HCT116 (cell line): ENCODE measurements at regions not wholly inside any gene's neighbourhood (a gene's known extent, or its start where the extent isn't known, plus 50 kb on each side); places are given as distances from the start of the nearest gene placed in this dataset.

Experiments used
- ATAC-seq: fragments of 200-7000 bp; cut with Tn5 transposase; 2 replicates; pipeline ENCODE4 v1.9.1; 2020; ENCODE audit warnings: mild to moderate bottlenecking, moderate library complexity
- BruUV-seq: library from RNA; stranded (reverse); fragments of 400-500 nt; replicated peaks from 2 replicates; lab custom pipeline; 2021; lab: Mats Ljungman, UMichigan
- CTCF ChIA-PET: fragments of 300-600 bp; sonication (Branson Sonifier 250); formaldehyde crosslinking; loops from one replicate; lab custom pipeline; 2021; ENCODE audit warnings: antibody characterized with exemption; lab: Charles Lee
- POLR2A ChIA-PET: fragments of 300-600, 350-600 bp; sonication (Branson Sonifier 250); formaldehyde crosslinking; loops from one replicate; lab custom pipeline; 2021; ENCODE audit warnings: antibody characterized with exemption; lab: Charles Lee
- RAD21 ChIA-PET, 2 experiments: fragments of 300-600 bp; sonication (Branson Sonifier 250); formaldehyde crosslinking; loops; one replicate each; lab custom pipeline; 2023; ENCODE audit warnings: low total read pairs in 2 of 2; ENCODE audit not compliant: uncharacterized antibody in 2 of 2, unreplicated experiment in 2 of 2, low non-redundant PET in 1 of 2; lab: Charles Lee
- DNase-seq: peaks from one replicate; pipeline ENCODE4 v3.0.0-alpha.2; 2010; ENCODE audit warnings: low read depth, low spot score
- H2AFZ ChIP-seq: fragments of 200-600 bp; shearing (Covaris generic), sonication (generic); 2 replicates; pipeline ENCODE4 v1.6.1; 2017; ENCODE audit warnings: low read depth, mixed run types, mixed read lengths, antibody characterized with exemption, low read length; ENCODE audit not compliant: poor library complexity, severe bottlenecking
- H3K27ac ChIP-seq: 2 replicates; pipeline ENCODE4 v1.5.1; 2012; ENCODE audit warnings: low read depth, low read length
- H3K27me3 ChIP-seq: fragments of 200-600 bp; sonication (generic); 2 replicates; pipeline ENCODE4 v1.6.1; 2016; ENCODE audit warnings: mixed run types, low read length, mixed read lengths; ENCODE audit not compliant: insufficient read depth
- H3K36me3 ChIP-seq, 2 experiments: fragments of 200-500 bp in 1 of 2; fragments of 200-600 bp in 1 of 2; sonication (Bioruptor generic) in 1 of 2; sonication (generic) in 1 of 2; 2 replicates each; pipeline versions ENCODE4 v1.5.1 to v1.6.1; 2014 to 2016; ENCODE audit warnings: low read length in 2 of 2, inconsistent platforms in 1 of 2, mixed read lengths in 1 of 2, mixed run types in 1 of 2; ENCODE audit not compliant: insufficient read depth in 2 of 2, control insufficient read depth in 1 of 2
- H3K4me1 ChIP-seq, 2 experiments: fragments of 200-600 bp in 1 of 2; sonication (generic) in 1 of 2; 2 replicates each; pipeline versions ENCODE4 v1.5.1 to v1.6.1; 2012 to 2017; ENCODE audit warnings: low read length in 2 of 2, inconsistent platforms in 1 of 2, mild to moderate bottlenecking in 1 of 2, mixed read lengths in 1 of 2, mixed run types in 1 of 2, moderate library complexity in 1 of 2; ENCODE audit not compliant: insufficient read depth in 2 of 2, control insufficient read depth in 1 of 2
- H3K4me2 ChIP-seq: fragments of 200-600 bp; sonication (generic); 2 replicates; pipeline ENCODE4 v1.6.1; 2017; ENCODE audit warnings: mixed run types, low read length, mixed read lengths
- H3K4me3 ChIP-seq, 2 experiments: fragments of 200-600 bp in 1 of 2; sonication (generic) in 1 of 2; replicated peaks in 1 of 2; 2 replicates each; pipeline ENCODE4 v1.5.1; 2011 to 2016; ENCODE audit warnings: low read length in 2 of 2, control low read depth in 1 of 2, low read depth in 1 of 2, mild to moderate bottlenecking in 1 of 2, mixed read lengths in 1 of 2, mixed run types in 1 of 2
- H3K79me2 ChIP-seq: fragments of 200-600 bp; sonication (generic); 2 replicates; pipeline ENCODE4 v1.6.1; 2017; ENCODE audit warnings: mild to moderate bottlenecking, mixed run types, low read length, moderate library complexity, mixed read lengths; ENCODE audit not compliant: insufficient read depth
- H3K9ac ChIP-seq: fragments of 200-600 bp; sonication (generic); 2 replicates; pipeline ENCODE4 v1.6.1; 2016; ENCODE audit warnings: low read length, mixed read lengths
- H3K9me2 ChIP-seq: fragments of 200-600 bp; sonication (generic), shearing (Covaris generic); 2 replicates; pipeline ENCODE4 v1.6.1; 2017; ENCODE audit warnings: mixed run types, mild to moderate bottlenecking, moderate library complexity; ENCODE audit not compliant: insufficient read depth
- H3K9me3 ChIP-seq, 2 experiments: fragments of 200-500 bp in 1 of 2; fragments of 200-600 bp in 1 of 2; sonication (Bioruptor generic) in 1 of 2; sonication (generic) in 1 of 2; 2 replicates each; pipeline ENCODE4 v1.6.1; 2014 to 2017; ENCODE audit warnings: low read length in 2 of 2, mixed read lengths in 2 of 2, inconsistent platforms in 1 of 2, low read depth in 1 of 2, mild to moderate bottlenecking in 1 of 2, mixed run types in 1 of 2, moderate library complexity in 1 of 2; ENCODE audit not compliant: control insufficient read depth in 1 of 2, insufficient read depth in 1 of 2
- H4K20me1 ChIP-seq: fragments of 200-600 bp; sonication (generic), shearing (Covaris generic); 2 replicates; pipeline ENCODE4 v1.6.1; 2017; ENCODE audit warnings: mixed run types, mild to moderate bottlenecking, moderate library complexity; ENCODE audit not compliant: insufficient read depth
- CBX3 ChIP-seq: IDR thresholded peaks from 2 replicates; pipeline ENCODE4 v1.6.1; 2012; ENCODE audit warnings: low read depth
- EGR1 ChIP-seq: IDR thresholded peaks from 2 replicates; pipeline ENCODE4 v1.6.1; 2012; ENCODE audit warnings: low read depth
- EZH2 ChIP-seq: fragments of 200-600 bp; sonication (generic); IDR thresholded peaks from 2 replicates; pipeline ENCODE4 v1.6.1; 2017; ENCODE audit warnings: antibody characterized with exemption, mixed run types
- EZH2phosphoT487 ChIP-seq: fragments of 200-600 bp; IDR thresholded peaks from 2 replicates; pipeline ENCODE4 v1.6.1; 2018; ENCODE audit warnings: antibody characterized with exemption, borderline replicate concordance
- JUND ChIP-seq: IDR thresholded peaks from 2 replicates; pipeline ENCODE4 v1.6.1; 2012
- POLR2AphosphoS5 ChIP-seq: IDR thresholded peaks from 2 replicates; pipeline ENCODE4 v1.6.1; 2011; ENCODE audit warnings: mild to moderate bottlenecking, low read depth, low read length, moderate library complexity
- SIN3A ChIP-seq: IDR thresholded peaks from 2 replicates; pipeline ENCODE4 v1.6.1; 2012; ENCODE audit warnings: low read depth
- SP1 ChIP-seq: IDR thresholded peaks from 2 replicates; pipeline ENCODE4 v1.6.1; 2012; ENCODE audit warnings: low read depth
- SRF ChIP-seq: IDR thresholded peaks from 2 replicates; pipeline ENCODE4 v1.6.1; 2012; ENCODE audit warnings: low read depth
- TCF7L2 ChIP-seq: IDR thresholded peaks from 2 replicates; pipeline ENCODE4 v1.7.0; 2011; ENCODE audit warnings: borderline replicate concordance, inconsistent platforms; ENCODE audit not compliant: insufficient read depth, insufficient read length; ENCODE audit errors: extremely low read depth
- YY1 ChIP-seq: IDR thresholded peaks from 2 replicates; pipeline ENCODE4 v1.6.1; 2011; ENCODE audit warnings: low read length, low read depth, moderate library complexity, mild to moderate bottlenecking; ENCODE audit not compliant: insufficient replicate concordance; ENCODE audit errors: extremely low read depth
- ZBTB33 ChIP-seq: IDR thresholded peaks from 2 replicates; pipeline ENCODE4 v1.6.1; 2011; ENCODE audit warnings: mild to moderate bottlenecking, low read length, moderate library complexity; ENCODE audit not compliant: insufficient replicate concordance; ENCODE audit errors: extremely low read depth
- ZFX ChIP-seq: fragments of 450-650 bp; IDR thresholded peaks from 2 replicates; pipeline ENCODE4 v1.6.1; 2017
- intact Hi-C: fragments of 100-400 bp; cut with micrococcal nuclease; formaldehyde crosslinking; loops from 2 replicates; pipeline ENCODE4 v1.10.0; 2022
- TF ChIP-seq, protein P1 (sequence below): IDR thresholded peaks from 2 replicates; pipeline ENCODE4 v1.6.1; 2012
- TF ChIP-seq, protein P2 (sequence below): IDR thresholded peaks from 2 replicates; pipeline ENCODE4 v1.6.1; 2012

GRCh38 chr4:126958482-126958881 is 674.3 kb upstream of the INTU start:
- H3K4me1 ChIP-seq, result no peaks in the 10 kb centered on the region
- DNase-seq (no peak), ATAC-seq (no peak)
- H2AFZ ChIP-seq, result no peak overlapping the region
- H4K20me1 ChIP-seq, result no peaks in the 10 kb centered on the region
- no peak overlapping the region for H3K27ac ChIP-seq
- no peak overlapping the region for H3K4me2 ChIP-seq
- ChIA-PET POLR2A (no interaction called here), CTCF (interaction anchor here (1.1 kb wide), 1 partner anchor 354 kb away, joined by 4 read pairs; no protein-coding TSS in a partner anchor), RAD21 (no interaction called here)
- H3K9ac ChIP-seq, result no peak overlapping the region
- TF ChIP-seq, protein P1, sequence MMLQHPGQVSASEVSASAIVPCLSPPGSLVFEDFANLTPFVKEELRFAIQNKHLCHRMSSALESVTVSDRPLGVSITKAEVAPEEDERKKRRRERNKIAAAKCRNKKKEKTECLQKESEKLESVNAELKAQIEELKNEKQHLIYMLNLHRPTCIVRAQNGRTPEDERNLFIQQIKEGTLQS, result no peak
- TF ChIP-seq JUND (no peak), ZFX (no peak), TCF7L2 (no peak), CBX3 (no peak), EZH2phosphoT487 (no peak), SIN3A (no peak), SP1 (no peak), POLR2AphosphoS5 (no peak), EZH2 (no peak), YY1 (no peak), EGR1 (no peak), ZBTB33 (no peak), SRF (no peak)
- TF ChIP-seq, protein P2, sequence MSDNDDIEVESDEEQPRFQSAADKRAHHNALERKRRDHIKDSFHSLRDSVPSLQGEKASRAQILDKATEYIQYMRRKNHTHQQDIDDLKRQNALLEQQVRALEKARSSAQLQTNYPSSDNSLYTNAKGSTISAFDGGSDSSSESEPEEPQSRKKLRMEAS, result no peak
- intact Hi-C loops, result loop anchor here (10.0 kb wide), 1 partner anchor 334 kb away; no protein-coding TSS in a partner anchor
- no peaks in the 10 kb centered on the region for H3K36me3 ChIP-seq
- H3K79me2 ChIP-seq, result no peaks in the 10 kb centered on the region
- H3K27me3 ChIP-seq, result no peaks in the 10 kb centered on the region
- no peaks in the 10 kb centered on the region for H3K9me3 ChIP-seq
- no TSS peak for BruUV-seq
- H3K9me2 ChIP-seq, result no peaks in the 10 kb centered on the region
- no peak overlapping the region for H3K4me3 ChIP-seq
